ENCODE measurements at regions not wholly inside any gene's neighbourhood (a gene's known extent, or its start where the extent isn't known, plus 50 kb on each side); places are given as distances from the start of the nearest gene placed in this dataset.

GRCh38 chr3:78459796-78460195, 1308.0 kb downstream of the ROBO1 start:
- TF ChIP-seq CTCF (conservative IDR thresholded peaks at IDR 0.05; ENCODE audit: low read depth, low read length): no peak
- DNase-seq (ENCODE audit: low read depth): no peak
- H3K4me3 ChIP-seq (ENCODE audit: low read length): no peak overlapping the region

GRCh38 chr3:78462021-78462420, 1305.8 kb downstream of the ROBO1 start:
- no peak for TF ChIP-seq CTCF (conservative IDR thresholded peaks at IDR 0.05; ENCODE audit: low read depth, low read length)
- H3K4me3 ChIP-seq (ENCODE audit: low read length): no peak overlapping the region
- no peak for DNase-seq (ENCODE audit: low read depth)

- H3K4me3 ChIP-seq (ENCODE audit: low read length): no peak overlapping the region
- no peak for TF ChIP-seq CTCF (conservative IDR thresholded peaks at IDR 0.05; ENCODE audit: low read depth, low read length)
- DNase-seq (ENCODE audit: low read depth): no peak
Measured at GRCh38 chr3:78476076-78476475, 1291.7 kb downstream of the ROBO1 start.

DNA sequence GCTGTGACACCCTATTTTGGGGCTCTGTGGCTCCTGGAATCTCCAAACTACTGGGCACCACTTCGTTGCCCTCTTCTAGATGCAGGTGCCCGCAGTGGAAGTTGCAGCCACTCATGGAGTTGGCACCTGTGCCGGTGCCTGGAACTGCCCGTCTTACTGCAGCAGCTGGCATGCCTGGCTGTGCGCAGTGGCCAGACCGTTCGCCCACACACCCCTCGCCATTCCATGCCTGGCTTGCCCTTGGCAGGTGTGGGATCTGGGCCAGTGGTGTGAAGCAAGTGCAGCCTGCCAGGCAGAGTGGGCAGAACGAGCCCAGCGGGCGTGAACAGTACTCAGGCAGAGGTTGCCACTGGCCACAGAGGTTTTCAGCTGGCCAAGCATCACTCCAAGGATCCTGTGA, 1286.7 kb downstream of the ROBO1 start:
- no peak for TF ChIP-seq CTCF (conservative IDR thresholded peaks at IDR 0.05; ENCODE audit: low read depth, low read length)
- no peak for DNase-seq (ENCODE audit: low read depth)

DNA sequence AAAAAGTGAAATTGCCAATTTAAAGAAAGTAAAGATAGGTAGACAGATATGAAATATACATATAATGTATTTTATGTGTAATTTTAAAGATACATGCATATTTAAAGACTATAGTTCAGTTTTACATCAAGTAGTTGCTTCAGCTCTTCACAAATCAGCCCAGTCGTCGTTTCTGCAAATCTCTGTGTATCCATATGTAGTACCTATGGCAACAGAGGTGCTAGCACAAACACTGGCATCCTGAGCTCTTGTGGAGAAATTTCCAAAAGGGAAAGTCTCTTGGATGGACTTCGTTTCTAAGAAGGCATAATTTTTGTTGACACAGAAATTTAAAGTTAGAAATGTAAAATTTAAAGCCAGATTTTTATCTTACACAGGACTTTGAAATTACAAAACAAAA, 1284.7 kb downstream of the ROBO1 start:
- no peak for DNase-seq (ENCODE audit: low read depth)
- H3K4me3 ChIP-seq (ENCODE audit: low read length): no peak overlapping the region
- TF ChIP-seq CTCF (conservative IDR thresholded peaks at IDR 0.05; ENCODE audit: low read depth, low read length): no peak

More for the DNA sequence above, 1286.7 kb downstream of the ROBO1 start:
- H3K4me3 ChIP-seq (ENCODE audit: low read length): no peak overlapping the region

DNA sequence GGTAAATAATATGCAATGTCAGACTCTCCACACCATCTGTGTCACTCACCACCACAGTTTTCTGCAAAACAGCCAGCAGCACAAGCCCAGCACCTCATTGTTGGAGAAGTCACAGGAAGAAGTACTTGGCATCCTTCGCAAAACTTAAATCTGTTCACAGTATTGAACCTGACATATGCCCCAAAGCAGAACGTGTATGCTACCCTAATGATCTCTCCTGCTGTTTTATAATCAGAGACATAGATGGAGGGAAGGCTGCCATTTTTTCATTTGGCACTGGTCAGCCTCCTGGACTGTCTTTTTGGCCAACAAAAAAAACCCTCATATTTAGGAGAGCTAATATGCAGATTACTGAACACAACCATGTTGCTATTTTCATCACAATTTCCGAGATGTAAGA, 1272.9 kb downstream of the ROBO1 start:
- TF ChIP-seq CTCF (conservative IDR thresholded peaks at IDR 0.05; ENCODE audit: low read depth, low read length): no peak
- no peak overlapping the region for H3K4me3 ChIP-seq (ENCODE audit: low read length)
- no peak for DNase-seq (ENCODE audit: low read depth)

DNA sequence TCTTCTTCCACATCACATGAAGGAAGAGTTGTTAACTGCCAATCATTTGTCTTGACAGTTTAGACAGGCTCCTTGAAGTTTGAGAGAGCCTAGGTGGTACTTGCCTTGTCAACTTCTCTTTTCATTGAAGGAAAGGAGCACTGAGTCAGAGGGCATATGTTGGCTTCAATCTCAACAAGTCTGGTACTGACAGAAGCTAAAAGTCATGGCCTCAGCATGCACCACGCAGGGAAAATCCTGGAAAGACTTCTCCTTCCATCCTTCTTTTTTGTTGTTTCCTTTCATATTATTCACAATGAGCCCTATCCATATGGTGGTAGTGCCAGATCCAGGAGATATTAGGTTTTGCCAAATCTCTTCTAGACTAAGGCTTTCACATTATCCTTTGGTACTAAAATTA, 1272.5 kb downstream of the ROBO1 start:
- no peak overlapping the region for H3K4me3 ChIP-seq (ENCODE audit: low read length)
- DNase-seq (ENCODE audit: low read depth): no peak
- no peak for TF ChIP-seq CTCF (conservative IDR thresholded peaks at IDR 0.05; ENCODE audit: low read depth, low read length)

Measured in retinal pigment epithelial cell (primary cell).